Neural cell (in vitro differentiated cells): ENCODE measurements at regions not wholly inside any gene's neighbourhood (a gene's known extent, or its start where the extent isn't known, plus 50 kb on each side); places are given as distances from the start of the nearest gene placed in this dataset.

Experiments used
- CTCF ChIP-seq: fragments of 450-650 bp; IDR thresholded peaks from 2 replicates; pipeline ENCODE4 v1.5.1; 2014; ENCODE audit warnings: antibody characterized with exemption, mild to moderate bottlenecking, moderate library complexity; ENCODE audit not compliant: poor library complexity, severe bottlenecking
- EP300 ChIP-seq: fragments of 450-650 bp; conservative IDR thresholded peaks from 2 replicates; pipeline ENCODE4 v1.6.1; 2014; ENCODE audit warnings: antibody characterized with exemption, mild to moderate bottlenecking, moderate library complexity; ENCODE audit not compliant: poor library complexity, severe bottlenecking
- RAD21 ChIP-seq: fragments of 450-650 bp; conservative IDR thresholded peaks from 2 replicates; pipeline ENCODE4 v1.6.1; 2014; ENCODE audit warnings: antibody characterized with exemption, mild to moderate bottlenecking, moderate library complexity
- REST ChIP-seq: IDR thresholded peaks from 2 replicates; pipeline ENCODE4 v1.6.1; 2012; ENCODE audit warnings: borderline replicate concordance
- SMC3 ChIP-seq: fragments of 450-650 bp; conservative IDR thresholded peaks from 2 replicates; pipeline ENCODE4 v1.6.1; 2014; ENCODE audit warnings: antibody characterized with exemption, mild to moderate bottlenecking, moderate library complexity; ENCODE audit not compliant: poor library complexity

- TF ChIP-seq EP300, result no peak
- TF ChIP-seq SMC3, result peak; percentile 68
- peak; percentile 69 for TF ChIP-seq CTCF
- no peak for TF ChIP-seq REST
- TF ChIP-seq RAD21, result peak; percentile 71
Measured at GRCh38 chr4:187606581-187606980, 389.0 kb upstream of the ZFP42 start.
